NCI-H1436 (cell line): ENCODE measurements at regions not wholly inside any gene's neighbourhood (a gene's known extent, or its start where the extent isn't known, plus 50 kb on each side); places are given as distances from the start of the nearest gene placed in this dataset.
A peak's percentile ranks its signal among the peaks of the same experiment; 100 is the strongest.

Experiments
- DNase-seq: peaks from one replicate; lab custom pipeline; 2025; lab: John Stamatoyannopoulos, UW

DNA sequence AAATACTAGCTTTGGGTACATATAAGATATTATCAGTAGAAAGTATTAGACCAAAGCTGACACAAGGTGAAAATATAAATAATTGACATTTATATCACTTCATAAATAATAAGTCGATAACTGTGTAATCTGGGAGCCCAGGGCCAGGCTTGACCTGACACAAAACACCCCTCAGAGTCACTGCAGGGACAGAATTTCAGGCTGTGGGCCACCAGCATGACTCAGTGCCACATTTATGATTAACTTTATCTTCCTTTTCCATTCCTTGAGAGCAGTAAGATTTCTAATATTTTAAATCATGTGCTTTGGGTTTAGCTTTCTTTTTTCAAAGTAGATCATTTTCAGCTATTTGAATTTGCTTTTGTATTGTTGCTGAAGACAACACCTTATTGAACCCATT is 102.9 kb upstream of the NFE2L3 start:
- no peak for DNase-seq

- no peak for DNase-seq
Observed at GRCh38 chr7:26051021-26051420, 101.0 kb upstream of the NFE2L3 start.

DNA sequence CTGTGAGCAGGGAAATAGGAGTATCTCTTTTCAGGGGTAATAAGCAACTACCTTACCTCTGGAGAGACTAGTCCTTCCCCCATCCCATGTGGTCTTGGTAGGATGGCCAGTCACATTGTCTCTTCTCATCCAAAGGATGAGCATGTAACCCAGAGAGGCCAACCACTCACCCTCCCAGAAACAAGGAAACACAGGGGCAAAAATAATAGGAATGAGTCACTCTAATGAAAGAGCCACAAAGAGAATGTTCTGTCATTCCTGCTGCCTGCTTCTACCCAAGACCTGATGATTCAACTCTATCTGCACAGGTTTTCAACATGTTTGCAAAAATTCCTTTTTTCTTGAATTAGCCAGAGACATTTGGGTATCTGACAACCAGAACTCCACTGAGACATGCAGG is 99.3 kb upstream of the NFE2L3 start:
- DNase-seq: no peak

DNA sequence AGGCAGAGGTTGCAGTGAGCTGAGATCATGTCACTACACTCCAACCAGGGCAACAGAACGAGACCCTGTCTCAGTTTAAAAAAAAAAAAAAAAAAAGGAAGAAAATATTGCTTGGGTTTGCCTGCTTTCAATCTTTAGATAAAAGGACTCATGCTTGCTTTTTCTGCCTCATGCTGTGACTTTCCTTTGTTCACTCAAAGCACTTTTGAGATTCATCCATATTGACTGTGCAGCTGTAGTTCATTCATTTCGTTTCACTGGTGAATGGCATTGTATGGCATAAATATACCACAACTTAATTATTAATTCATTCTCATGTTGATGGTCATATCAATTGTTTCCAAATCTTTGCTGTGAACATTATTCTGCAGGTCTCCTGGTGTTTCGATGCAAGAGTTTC is 97.6 kb upstream of the NFE2L3 start:
- DNase-seq: no peak

DNA sequence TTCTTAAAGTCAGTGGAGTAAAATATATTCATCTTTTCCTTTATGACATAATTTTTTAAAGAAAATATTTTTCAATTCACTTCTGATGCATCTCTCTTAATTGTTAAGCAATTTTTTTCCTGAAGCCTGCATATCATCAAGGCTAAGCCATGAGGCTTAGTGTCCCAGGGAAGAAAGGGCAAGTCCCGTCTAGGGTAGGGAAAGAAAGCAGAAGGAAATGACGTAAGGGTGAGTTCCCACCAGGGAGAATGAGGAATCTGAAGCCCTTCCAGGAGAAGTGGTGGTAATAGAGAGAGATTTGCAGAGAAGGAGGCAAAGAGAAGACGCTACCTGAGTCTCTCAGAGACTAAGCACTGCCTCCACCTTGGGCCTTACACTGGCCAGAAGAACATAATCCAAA is 96.8 kb upstream of the NFE2L3 start:
- DNase-seq: no peak

- DNase-seq: peak; percentile 51
Observed at GRCh38 chr7:26060733-26061677, 91.0 kb upstream of the NFE2L3 start.

- DNase-seq: peak; percentile 76
Observed at GRCh38 chr7:26061678-26062603, 90.1 kb upstream of the NFE2L3 start.

- no peak for DNase-seq
Observed at GRCh38 chr7:26065652-26066051, 86.3 kb upstream of the NFE2L3 start.

GRCh38 chr7:26066736-26067135 is 85.3 kb upstream of the NFE2L3 start:
- no peak for DNase-seq

DNA sequence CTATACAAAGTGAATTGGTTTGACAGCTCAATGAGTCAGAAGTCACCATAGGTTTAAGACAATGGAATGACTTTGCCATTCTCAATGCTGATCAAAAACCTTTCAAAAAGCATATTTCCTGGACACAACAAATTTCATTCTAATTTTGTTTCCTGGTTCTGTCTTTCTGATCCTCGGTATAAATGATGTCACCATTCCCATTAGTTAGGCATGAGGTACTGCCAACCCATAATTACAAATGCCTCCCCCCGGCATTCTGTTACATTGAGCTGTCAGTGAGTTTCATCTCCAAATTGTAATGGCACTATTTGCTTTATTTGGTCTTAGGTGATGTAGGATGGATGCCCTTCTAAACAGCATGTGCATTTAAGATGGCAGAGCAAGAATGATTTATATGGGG is 81.7 kb upstream of the NFE2L3 start:
- DNase-seq: no peak

DNA sequence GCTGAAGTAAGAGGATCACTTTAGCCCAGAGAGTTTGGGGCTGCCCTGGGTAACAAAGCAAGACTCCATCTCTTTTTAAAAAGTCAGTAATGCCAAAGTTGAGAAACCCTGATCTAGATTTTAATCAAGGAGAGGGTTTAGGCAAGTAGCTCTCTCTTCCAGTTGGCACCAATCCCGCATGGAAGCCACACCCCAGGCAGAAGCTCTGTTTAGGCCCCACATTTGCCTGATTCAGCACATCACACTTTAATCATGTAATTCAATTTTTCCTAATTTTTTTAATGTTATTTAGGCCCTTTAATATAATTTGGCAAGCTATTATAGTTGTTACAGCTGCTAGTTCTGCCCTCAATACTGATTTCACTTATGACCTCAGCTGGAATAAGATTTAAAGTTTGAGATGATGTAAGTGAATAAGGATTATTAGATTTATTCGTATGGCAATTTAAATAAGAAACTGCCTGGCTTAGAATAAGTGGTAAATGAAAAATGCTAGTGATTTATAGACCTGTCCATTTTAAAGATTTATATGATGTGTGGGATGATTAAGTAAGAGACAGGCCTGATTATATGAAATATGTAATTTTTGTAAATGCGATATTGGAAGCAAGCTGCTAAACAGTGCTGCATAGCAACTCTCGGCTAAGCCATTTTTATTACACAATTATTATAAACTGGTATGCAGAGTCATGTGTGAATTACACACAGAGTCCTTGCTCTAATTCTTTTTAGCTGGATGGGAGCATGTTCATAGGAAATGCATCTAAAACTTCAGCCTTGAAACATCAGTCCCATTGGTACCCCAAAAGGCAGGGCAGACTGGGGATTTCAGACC is 80.2 kb upstream of the NFE2L3 start:
- DNase-seq: no peak

- DNase-seq: no peak
Observed at GRCh38 chr7:26073041-26073440, 79.0 kb upstream of the NFE2L3 start.

- DNase-seq: no peak
Observed at GRCh38 chr7:26074919-26075318, 77.1 kb upstream of the NFE2L3 start.

DNA sequence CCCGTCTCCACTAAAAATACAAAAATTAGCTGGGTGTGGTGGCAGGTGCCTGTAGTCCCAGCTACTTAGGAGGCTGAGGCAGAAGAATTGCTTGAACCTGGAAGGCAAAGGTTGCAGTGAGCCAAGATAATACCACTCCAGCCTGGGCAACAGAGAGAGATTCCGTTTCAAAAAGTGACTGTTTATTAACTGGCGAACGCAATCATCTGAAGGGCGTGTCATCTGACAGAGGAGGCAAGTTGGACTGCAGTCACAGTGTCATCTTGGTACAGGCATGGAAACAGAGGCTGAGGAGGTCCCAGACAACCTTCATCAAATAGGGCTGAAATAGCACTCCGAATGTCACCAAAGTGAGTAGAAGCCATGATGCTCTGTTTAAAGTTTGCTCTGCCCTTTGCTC is 75.3 kb upstream of the NFE2L3 start:
- no peak for DNase-seq

DNA sequence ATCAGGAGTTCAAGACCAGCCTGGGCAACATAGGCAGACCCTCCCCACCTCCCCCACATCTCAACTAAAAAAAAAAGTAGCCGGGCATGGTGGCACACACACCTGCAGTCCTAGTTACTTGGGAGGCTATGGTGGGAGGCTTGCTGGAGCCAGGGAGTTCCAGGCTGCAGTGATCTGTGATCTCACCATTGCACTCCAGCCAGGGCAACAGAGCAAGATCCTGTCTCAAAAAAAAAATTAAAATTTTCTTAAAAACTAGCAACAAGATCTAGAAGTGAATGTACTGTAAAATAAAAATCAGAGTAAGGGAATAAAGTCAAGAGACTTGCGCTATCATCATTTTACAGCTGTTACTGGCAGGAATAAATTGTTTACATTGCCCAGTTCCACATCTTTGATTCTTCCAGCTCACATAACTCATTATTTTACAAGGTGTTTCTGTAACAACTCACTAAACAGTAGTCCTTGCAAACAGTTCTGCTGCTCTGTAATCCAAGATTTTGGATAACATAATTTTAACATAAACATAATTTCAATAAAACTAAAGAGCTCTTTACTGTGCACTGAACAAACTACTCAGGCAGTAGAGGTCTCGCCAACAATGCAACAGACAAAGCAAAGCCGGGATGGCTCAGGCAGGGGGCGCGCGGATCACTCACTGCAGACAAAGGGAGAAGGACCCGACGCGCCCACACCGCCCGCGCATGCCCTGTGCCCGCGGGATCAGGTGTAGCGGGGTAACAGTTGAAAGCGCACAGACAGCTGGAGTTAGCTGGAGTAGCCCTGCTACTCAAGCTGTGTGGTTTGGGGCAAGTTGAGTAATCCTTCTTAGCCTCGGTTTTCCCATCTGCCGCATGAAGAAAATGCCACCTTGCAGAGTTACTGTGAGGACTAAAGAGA is 73.3 kb upstream of the NFE2L3 start:
- DNase-seq: peak; percentile 78

- DNase-seq: peak; percentile 32
Observed at GRCh38 chr7:26081638-26082037, 70.4 kb upstream of the NFE2L3 start.

DNA sequence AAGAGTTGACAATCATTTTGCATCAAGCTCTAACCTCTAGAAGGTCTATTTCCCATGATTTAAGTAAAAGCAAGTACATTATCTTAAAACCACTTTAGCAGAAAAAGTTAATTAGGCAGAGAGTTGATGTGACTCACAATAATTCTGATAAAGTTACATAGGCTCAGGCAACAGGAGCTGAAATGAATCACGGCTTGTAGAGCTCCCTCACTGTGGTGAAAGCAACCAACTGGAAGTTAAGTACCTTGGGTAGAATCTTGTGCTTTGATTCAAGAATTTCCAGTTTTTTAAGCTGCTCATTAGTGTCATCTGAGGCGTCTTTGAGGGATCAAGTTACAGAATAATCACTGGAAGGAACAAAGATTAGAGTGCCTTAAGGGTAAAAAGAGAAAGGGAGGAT is 68.9 kb upstream of the NFE2L3 start:
- no peak for DNase-seq

- no peak for DNase-seq
Observed at GRCh38 chr7:26084418-26084817, 67.6 kb upstream of the NFE2L3 start.

DNA sequence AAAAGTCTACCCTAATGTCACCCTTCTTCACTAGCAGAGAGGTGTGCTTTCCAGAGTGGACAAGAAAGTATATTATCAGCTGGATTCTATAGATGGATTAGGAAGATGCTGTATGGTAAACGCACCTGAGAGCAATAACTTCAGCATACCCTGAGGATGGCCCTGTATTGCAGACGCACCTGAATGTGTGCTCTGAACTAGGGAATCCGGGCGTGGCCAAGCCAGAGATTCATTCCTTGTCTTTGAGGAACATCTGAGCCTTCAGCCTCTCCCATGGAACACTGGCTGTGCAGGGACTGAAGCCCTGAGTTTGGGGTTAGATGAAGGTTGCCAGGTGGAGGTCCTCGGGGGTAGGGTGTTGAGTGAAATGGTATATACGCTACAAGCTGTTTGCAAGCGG is 66.2 kb upstream of the NFE2L3 start:
- DNase-seq: no peak

DNA sequence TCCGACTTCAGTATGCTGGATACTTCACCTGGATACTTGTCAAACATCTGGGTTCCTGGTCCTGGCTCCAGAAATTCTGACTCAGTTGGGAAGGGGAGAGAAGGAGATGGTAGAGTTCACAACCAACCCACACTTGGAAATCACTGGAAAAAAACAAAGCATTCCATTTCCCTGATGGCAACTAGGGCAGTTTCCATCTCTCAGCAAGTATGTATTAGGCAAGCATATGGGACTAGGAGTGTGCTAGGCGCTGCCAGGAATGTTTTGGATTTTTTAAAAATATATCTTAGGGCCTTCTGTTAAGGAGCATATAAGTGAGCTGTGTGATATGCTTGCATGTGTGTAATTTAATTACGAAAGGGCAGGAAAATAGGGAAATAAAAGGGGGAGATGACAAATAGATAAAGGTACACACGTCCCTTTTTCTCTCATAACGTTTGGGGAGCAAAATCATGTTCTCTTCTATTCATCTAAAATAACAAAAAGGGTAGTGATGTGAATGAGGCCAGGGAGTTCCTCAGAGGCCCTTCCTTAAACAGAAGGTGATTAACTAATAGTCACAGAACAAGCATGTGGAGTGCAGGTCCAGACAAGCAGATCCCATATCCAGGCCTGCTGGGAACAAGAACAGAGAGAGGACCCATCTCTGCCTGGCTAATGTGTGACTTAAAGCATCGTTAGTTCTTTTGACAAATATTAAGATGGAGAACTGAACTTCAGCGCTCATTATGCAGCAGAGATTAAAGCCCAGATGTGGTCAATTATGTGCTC is 64.5 kb upstream of the NFE2L3 start:
- DNase-seq: no peak
